Fibroblast of pulmonary artery (primary cell): ENCODE measurements at regions not wholly inside any gene's neighbourhood (a gene's known extent, or its start where the extent isn't known, plus 50 kb on each side); places are given as distances from the start of the nearest gene placed in this dataset.
A peak's percentile ranks its signal among the peaks of the same experiment; 100 is the strongest.

Experiments used
- DNase-seq: peaks from one replicate; pipeline ENCODE4 v3.0.0-alpha.2; 2010; ENCODE audit warnings: low read depth
- H3K4me3 ChIP-seq: replicated peaks from 2 replicates; pipeline ENCODE4 v1.5.1; 2011; ENCODE audit warnings: low read depth, mild to moderate bottlenecking, control low read depth, low read length, moderate library complexity
- CTCF ChIP-seq: IDR thresholded peaks from 2 replicates; pipeline ENCODE4 v1.5.1; 2011; ENCODE audit warnings: mild to moderate bottlenecking, control low read depth, low read length, inconsistent platforms; ENCODE audit errors: missing control alignments

GRCh38 chr3:153311541-153311940, 149.5 kb downstream of the RAP2B start:
- TF ChIP-seq CTCF, result no peak
- no peak overlapping the region for H3K4me3 ChIP-seq
- DNase-seq, result no peak

DNA sequence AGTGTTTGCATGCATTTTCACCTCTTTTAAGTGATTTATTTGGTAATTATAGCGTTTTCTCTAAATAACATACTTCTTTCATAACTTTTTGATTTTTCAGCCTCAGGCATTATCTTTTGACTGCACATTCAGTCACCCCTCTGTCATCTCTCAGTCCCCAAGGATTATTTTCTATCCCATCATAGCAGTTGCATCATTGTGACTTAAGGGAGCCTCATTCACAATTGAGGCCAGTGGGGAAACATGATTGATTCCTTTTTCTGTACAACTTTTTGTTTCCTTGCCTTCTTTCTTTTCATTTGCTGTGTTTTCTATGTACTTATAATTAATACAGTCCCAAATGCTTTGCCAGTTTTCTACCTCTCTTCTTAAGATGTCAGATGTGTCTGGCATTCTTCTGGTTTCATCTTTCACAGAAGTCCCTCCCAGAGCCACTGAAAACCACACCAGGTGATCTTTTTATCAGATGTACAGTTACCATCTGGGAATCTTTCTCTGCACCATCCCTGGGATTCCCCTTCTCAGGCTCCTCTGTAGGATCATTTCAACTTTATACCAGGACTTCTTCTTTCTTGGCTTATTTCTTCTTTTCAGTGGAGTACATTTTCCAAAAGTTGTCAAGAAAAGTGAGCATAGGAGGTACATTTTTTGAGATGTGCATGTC, 151.4 kb downstream of the RAP2B start:
- no peak for TF ChIP-seq CTCF
- no peak overlapping the region for H3K4me3 ChIP-seq
- DNase-seq, result no peak

DNA sequence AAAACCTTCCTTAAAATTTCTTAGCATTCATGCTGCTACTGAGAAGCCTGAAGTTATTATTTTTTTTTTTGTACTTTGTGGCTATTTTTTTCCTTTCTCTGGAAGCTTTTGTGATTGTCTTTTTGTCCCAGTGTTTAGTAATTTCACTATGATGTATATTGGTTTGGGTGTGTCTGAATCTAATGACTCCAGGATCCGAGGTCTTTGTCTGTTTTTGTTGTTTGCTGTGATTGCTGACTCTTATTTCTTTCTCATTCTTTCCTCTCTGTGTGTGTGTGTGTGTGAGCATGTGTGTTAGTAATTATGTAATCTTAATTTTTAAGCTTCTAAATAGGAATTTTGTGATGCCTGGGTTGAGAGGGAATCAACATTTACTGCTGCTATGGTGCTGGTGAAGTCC, 152.0 kb downstream of the RAP2B start:
- DNase-seq, result no peak
- TF ChIP-seq CTCF, result no peak

DNA sequence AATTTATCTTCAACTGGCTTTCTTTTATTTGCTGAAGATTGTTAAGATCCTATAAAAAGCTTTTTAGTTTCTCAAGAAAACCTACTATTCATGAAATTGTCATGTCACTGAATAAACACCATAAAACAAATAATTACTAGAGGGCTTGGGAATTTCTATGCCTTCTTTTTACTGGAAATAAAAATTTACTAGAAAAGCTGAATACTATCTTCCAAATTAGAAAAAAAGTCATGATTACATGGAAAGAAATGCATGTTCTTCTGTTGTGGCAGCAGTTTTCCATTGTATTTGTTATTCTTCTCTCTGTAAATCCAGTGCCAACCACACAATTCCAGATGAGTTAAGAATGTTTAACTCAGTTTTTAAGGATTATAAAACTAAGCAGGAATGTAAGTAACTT, 153.8 kb downstream of the RAP2B start:
- H3K4me3 ChIP-seq, result no peak overlapping the region
- TF ChIP-seq CTCF, result no peak
- no peak for DNase-seq

More for the DNA sequence above, 152.0 kb downstream of the RAP2B start:
- H3K4me3 ChIP-seq, result no peak overlapping the region

- TF ChIP-seq CTCF, result no peak
- no peak for DNase-seq
- H3K4me3 ChIP-seq, result no peak overlapping the region
Measured at GRCh38 chr3:153319705-153320554, 157.9 kb downstream of the RAP2B start.

- no peak for TF ChIP-seq CTCF
- H3K4me3 ChIP-seq, result no peak overlapping the region
- DNase-seq, result peak; percentile 16
Measured at GRCh38 chr3:153320585-153321128, 158.6 kb downstream of the RAP2B start.
